OCI-M1 (cell line): ENCODE measurements at regions not wholly inside any gene's neighbourhood (a gene's known extent, or its start where the extent isn't known, plus 50 kb on each side); places are given as distances from the start of the nearest gene placed in this dataset.
A peak's percentile ranks its signal among the peaks of the same experiment; 100 is the strongest.
"Not testable (repeated sequence)": the region's sequence is repeated elsewhere in the genome, so short reads cannot be mapped to it uniquely, and the experiment has no call there.

Experiments
- DNase-seq: peaks from one replicate; lab custom pipeline; 2025; lab: John Stamatoyannopoulos, UW

DNA sequence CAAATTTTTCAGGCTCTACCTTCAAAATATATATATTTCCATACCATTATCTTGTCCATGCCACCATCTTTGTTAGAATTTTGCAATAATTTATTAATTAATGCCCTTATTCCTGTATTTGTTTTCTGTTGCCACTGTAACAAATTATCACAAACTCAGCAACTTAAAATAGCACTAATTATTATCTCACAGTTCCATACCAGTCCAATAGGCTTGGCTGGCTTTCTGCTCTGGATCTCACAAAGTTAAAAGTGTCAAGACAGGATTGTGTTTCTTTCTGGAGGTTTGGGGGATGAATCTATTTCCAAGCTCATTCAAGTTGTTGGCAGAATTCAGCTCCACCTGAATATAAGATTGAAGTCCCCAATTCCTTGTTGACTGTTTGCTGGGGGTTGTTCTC lies 58.6 kb upstream of the SLC38A4 start:
- no peak for DNase-seq

DNA sequence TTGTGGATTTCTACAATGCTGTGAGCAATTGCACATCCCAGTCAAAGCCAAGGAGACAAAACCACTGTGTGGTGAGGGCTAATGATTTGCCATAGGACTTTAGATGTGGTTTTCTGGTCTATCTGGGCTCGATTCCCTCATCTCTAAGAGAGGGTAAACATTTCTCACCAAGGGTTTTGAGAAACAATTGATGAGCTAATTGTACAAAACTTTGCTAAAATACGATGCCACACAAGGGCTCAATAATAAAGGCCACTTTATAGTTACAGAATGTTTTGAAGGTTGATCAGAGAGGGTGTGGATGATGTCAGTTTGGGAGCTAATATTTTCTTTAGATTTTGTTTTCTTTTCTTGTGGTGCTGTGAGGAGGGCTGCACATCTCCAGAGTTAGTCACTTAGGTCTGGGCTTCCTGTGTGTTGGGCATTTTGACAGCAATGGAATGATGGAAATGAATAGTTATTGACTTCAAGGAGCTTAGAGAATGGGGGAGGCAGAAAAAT lies 60.8 kb upstream of the SLC38A4 start:
- DNase-seq = no peak

DNA sequence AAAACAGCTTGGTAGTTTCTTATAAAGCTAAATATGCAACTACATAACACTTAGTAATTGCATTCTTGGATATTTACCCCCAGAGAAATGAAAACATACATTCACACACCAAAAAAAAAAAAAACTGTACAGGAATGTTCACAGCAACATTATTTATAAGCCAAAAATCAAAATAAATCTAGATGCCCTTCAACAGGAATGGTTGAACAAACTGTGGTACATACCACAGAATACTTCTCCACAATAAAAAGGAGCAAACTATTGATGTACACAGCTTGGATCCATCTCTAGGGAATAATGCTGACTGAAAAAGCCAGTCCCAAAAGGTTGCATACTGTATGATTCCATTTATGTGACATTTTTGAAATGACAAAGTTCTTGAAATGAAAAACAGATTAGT lies 62.1 kb upstream of the SLC38A4 start:
- no peak for DNase-seq

DNA sequence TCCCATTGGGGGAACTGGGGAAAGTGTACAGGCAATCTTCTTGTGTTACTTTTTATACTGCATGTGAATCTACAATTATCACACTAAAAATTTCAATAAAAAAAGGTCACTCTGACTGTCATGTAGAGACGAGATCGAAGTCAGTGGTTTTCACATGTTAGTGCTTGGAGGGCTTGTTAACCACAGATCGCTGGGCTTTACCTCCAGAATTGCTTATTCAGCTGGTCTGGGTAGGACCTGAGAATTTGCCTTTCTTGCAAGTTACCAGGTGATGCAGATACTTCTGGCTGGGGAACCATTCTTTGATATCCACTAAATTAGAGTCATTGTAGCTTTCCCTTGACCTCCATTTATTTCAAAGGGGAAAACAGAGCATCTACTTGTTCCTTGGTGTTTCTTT lies 62.8 kb upstream of the SLC38A4 start:
- DNase-seq = no peak

DNA sequence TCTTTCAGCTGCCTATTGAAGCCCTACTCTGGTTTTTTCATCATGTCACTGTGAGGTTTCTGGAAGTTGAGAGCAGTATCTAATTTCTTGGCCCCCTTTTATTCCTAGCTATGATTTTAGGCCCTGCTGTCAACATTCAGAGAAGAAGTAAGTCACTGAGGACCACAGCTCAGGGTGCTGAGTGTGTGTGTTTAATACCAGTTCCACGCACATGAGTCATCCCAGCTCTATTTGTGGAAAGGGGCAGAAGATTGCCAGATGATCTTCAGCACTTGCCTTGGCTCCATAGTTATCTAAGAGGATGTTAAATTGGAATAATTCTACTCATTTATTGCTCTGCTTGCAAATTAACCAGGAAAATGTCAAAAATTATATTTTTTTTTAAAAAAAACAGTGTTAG lies 65.5 kb upstream of the SLC38A4 start:
- no peak for DNase-seq

DNA sequence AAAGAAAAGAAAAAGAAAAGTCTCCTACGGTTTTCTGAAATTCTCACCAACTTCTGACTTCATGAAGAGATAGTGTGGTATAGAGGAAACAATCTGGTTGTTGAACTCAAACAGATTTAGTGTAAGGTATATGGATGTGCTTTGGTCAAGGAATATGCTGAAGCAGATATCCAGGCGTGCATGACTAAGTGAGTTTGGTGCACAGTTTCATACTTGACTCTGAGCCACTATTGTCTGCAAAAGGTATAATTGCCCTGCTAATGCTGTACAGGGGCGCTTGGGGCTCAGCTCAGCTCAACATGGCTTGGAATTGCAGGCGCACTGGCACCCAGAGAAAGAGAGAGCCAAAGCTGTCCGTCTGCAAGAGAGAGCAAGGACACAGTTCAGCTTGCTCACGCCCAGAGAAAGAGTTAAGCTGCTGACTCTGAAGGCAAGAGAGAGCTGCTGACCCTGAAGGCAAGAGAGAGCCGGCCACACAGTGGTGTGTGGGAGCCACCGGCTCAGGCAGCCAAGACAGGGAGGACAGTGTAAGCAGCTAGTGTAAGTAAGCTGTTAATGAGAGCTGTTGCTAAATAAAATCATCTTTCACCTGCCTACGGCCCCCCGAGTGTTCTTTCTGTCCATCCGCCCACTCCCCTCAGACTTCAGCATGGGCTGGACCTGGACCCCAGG lies 66.4 kb upstream of the SLC38A4 start:
- no peak for DNase-seq

DNA sequence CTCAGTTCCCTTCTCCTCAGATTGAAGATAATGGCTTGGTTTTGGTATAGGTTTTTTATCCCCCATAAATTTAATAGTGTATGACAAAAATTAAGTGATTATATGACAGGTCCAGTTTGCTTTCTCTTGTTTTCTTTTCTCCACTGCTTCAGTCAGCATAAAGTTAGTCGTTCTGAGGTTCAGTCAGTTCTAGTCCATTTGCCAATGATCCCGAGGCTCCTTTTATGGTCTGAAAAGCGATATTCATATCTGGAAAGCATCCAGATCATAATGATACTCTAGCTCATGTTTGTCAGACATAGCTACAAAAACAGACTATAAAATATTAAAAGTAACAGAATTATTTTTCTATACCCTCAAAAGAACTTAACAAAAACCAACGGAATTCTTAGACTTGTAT lies 67.1 kb upstream of the SLC38A4 start:
- no peak for DNase-seq

DNA sequence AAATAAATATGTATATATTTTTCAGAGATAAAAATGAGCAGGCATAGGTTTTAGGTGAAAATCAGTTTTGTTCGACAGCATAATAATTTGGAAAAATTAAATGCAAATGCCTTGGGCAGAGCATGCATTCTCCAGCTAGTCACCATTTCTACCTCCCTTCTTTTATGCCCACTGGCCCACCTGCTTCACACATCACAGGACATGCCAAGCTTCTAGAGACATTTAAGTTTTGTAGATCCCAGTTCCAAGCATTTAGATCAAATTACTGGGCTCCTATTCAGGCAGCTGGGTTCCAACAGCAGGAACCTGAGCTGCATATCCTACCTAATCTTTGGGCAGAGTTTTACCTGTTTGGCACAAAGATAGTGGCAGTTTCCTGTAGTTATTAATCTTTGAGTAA lies 67.6 kb upstream of the SLC38A4 start:
- no peak for DNase-seq

DNA sequence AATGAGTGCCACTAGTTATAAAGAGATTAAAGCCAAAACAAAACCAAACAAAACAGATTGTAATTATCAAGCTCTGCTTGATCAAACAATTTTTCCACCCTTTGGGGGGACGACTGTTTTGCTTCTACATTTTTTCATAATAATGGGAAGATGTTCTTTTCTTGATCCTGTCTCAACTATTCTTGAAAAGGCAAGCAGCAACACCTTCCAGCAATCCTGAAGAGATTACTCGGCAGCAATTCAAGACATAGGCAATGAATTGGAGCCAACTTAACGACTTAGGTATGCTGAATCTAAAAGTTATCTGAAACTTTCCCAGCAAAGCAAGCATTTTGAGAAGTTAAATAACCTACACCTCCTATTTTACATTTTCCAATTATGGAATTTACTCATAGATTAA lies 69.9 kb upstream of the SLC38A4 start:
- no peak for DNase-seq

DNA sequence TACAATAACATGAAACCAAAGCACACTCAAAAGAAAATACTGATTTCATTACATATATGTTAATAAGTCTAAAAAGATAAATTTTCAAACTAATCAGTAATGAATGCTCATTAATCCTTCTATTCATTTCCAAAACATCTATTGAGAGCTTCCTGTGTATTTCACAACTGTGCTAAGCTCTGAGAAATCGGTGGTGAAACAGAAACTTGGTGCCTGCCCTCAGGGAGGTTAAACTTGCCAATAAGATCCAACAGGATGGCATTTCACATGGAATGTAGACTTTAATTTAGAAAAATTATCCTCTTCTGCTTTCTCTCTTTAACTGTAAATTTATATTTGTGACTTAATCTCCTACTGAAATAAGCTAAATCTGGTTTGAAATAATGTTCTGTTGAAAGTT lies 70.9 kb upstream of the SLC38A4 start:
- DNase-seq = no peak

DNA sequence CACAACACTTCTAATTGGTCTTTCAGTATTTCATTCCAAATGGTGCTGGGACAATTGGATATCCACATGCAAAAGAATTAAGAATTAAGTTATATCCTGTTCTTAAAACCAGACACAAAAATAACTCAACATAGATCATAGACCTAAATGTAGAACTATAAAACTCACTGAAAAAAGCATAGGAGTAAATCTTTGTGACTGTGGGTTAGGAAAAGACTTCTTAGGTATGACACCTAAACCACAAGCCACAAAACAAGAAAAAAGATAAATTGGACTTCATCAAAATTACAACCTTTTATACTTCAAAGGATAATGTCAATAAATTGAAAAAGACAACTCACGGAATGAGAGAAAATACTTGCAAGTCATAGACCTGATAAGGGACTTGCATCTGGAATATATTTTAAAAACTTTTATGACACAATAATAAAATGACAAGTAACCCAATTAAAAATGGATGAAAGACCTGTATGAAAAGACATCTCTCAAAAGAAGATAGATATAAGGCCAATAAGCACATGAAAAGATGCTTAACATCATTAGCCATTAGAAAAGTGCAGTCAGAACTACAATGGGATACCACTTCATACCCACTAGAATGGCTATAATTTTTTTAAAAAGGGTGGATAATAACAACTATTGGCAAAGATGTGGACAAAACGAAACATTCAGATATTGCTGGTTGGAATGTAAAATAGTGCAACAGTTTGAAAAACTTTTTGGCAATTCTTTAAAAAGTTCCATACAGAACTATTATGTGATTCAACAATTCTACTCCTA lies 72.5 kb upstream of the SLC38A4 start:
- no peak for DNase-seq

DNA sequence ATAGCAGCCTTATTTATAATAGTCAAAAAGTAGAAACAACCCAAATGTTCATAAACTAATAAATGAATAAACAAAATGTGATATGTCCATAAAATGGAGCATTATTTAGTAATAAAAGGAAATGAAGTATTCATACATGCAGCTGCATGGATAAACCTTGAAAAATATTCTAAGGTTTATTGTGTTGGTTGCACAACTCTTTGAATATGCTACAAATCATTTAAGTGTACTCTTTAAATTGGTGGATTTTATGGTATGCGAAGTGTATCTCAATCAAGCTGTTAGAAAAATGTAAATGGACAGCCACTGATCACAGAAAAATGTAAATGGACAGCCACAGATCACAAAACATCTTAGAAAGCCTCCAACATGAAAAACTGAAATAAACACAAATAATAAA lies 73.2 kb upstream of the SLC38A4 start:
- DNase-seq = no peak

DNA sequence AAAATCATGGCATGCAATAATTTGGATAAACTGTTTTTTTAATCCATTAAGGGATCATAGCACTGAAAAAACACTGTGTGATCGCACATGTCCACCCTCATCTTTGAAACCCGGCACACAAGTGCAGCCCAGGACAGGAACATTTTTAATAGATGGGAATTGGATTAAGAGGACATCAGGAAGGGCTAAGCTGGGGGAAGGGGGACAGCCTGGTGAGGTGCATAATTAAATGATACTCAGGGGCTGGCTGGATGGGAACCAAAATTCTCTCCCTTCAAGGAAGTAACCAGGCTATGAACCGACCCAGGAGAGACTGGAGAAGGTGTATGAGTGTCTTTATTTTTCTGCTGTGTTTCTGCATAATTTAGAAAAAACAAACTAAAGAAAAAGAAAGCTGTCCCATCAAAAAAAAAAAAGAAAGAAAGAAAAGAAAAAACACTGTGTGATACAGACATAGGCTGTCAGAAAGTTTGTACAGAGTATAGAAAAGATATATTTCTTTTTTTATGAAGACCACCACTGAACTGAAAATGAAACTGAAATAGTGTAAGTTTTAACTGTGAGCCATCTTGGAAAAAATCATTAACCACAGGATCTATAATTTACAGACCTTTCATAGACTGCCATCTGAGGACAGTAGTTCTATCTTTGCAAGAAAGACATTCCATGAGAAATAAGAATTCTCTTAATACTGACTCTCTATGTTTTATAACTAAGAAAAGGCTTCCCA lies 75.1 kb upstream of the SLC38A4 start:
- peak; percentile 53 for DNase-seq

DNA sequence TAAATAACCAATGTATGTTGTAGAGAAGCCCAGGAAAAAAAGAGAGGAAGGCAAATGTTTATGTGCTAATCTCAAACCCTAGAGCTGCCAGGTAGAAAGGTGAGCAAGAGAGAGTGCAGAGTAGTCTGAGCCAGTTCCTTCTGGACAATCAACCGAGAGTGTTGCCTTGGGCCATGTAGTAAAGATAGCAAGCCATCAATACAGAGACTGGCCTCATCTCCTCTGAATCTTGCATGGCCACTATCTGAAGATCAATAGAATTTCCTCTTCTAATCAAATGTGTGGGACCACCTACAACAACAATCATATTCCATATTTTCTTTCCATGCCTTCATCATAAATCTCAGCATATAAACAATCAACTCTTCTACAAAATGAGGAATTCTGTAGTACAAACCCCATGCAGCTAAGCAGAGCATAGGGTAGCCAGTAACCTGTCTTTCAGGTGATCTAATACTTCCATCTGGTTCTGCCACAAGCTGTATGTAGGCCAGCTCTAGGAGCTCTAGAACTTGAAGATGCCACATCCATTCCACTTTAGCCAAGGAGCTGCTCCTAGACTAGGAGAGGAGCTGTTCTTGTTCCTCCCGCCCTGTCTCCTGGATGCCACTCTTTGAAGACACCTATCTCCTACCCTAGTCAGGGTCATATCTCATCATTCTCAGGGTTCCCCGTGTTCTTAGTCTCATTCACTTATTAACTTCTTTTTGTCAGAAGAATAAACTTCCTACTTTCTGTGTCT lies 75.8 kb upstream of the SLC38A4 start:
- DNase-seq = no peak

DNA sequence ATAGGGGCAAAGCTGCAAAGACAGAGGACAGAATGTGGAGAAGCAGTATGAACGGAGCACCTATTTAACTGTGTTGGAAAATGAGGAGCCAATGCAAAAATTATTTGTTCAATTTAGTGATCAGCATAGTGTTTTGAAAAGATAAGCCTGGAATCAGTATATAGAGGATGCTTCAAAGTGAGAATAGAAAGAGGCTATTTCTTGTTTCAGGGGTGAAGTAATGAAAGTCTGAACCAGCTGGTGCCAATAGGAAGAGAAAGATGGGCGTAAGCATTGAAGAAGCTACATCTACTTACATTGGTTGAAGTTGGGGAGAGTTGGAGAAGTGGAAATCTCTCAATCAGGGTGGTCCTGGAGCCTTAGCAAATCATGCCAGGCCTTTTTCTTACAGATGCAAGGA lies 77.3 kb upstream of the SLC38A4 start:
- no peak for DNase-seq

DNA sequence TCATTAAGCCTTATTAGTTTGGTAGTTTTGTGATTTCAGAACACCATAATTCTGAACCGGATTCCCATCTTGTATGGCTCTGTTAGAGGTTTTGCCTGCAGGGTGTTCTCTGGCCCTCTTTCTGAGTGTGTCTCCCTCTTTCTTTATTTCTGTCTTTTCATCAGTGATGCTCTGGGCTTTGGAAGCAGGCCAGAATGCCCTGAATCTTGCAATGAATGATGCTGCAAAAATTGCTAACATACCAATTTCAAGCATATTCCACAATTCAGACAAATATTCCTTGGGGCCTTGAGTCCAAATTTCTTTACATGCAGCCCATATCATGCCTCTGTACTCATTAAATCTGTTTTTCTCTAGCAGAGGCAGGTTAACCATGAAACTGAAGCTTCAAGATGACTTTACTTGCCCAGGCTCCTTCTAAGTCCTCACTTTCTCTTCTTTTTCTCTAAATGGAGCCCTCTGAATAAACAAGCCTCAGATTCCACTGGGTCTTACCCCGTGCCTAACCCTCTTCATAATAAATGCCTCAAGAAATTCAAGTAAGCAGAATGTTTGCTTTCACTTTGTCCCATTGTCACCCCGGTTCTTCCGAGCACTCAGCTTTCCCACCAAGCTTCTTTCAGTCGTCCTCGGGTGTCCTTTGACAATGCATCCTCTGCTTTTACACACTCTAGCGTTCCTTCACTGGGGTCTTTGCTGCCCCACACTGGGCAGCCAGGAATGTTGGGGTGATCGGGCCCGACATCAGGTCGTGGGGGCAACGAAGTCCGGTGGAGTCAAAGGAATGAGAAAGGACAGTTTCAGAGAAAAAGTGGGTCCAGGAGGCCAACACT lies 78.8 kb upstream of the SLC38A4 start:
- DNase-seq = no peak

DNA sequence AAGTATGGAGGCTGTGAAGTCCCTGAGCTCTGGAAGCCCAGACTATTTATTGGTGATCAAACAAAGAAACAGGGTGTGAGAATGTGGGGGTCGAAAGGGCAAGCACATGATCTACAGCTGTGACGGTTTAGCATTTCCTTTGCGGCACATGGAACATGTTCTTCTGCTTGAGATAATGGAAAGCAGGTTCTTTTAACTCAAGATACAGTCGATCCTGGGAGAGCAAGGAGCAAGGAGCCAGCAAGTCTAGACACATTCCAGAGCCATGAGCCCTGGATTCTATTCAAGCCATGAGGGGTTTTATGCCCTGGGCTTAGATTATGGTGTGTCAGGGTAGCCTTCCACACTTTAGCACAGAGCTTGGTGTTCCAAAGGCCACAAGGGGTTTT lies 79.4 kb upstream of the SLC38A4 start:
- not testable (repeated sequence) for DNase-seq

DNA sequence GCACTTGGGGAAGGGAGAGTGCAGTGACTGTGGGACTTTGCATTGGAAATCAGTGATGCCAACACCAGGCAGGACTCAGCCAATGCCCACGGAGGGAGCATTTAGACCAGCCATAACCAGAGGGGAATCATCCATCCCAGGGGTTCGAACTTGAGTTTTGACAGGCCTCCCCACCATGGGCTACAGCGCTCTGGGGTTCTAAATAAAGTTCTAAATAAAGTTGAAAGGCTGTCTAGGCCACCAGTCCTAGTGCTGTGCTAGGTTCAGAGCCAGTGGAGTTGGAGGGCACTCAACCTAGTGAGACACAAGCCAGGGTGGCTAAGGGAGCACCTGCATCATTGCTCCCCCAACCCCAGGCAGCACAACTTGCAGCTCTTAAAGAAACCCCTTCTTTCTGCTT lies 82.0 kb upstream of the SLC38A4 start:
- DNase-seq = no peak

DNA sequence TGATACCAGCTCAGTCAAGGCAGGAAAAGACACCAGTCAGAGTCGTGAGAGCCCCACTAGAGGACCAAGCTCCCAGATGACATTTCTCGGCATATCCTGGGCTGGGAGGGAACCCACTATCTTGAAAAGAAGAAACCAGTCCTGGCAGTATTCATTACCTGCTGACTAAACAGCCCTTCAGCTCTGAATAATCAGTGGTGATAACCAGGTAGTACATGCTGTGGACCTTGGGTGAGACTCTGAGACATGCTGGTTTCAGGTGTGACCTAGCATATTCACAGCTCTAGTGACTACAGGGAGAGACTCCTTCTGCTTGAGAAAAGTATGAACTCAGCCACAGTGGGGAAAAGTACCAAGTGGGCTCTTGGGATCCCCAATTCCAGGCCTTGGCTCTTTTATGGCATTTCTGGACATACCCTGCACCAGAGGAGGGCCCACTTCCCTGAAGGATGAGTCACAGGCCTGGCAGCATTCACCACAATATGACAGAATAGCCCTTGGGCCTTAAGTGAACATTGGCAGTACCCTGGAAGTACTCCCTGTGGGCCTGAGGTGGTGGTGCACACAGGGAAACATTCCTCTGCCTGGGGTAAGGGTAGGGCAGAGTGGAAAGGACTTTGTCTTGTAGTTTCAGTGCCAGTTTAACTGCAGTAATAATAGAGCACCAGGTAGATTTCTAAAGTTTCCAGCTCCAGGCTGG lies 82.6 kb upstream of the SLC38A4 start:
- DNase-seq = no peak

DNA sequence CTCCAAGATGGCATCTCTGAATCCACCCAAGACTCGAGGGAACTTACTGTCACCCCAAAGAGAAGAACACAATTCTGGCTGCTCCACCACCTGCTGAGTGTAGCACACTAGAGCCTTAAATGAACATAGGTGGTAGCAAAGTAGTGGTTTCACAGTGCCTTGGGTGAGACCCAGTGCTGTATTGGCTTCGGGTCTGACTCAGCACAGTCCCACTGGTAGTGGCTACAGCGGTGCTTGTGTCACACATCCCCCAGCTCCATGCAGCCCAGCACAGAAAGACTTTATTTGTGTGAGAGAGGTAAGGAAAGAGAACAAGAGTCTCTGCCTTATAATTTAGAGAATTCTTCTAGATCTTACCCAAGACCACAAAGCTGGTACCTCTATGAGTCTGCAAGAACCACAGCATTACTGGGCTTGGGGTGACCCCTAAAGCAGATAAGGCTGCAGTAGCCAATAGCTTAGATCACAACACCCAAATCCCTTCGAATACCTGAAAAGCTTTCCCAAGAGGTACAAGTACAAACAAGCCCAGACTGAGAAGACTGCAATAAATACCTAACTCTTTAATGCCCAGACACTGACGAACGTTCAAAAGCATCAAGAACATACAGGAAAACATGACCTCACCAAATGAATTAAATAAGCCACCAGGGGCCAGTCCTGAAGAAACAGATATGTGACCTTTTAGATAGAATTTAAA lies 83.3 kb upstream of the SLC38A4 start:
- DNase-seq = no peak
